ENCODE measurements at regions not wholly inside any gene's neighbourhood (a gene's known extent, or its start where the extent isn't known, plus 50 kb on each side); places are given as distances from the start of the nearest gene placed in this dataset.

- H3K27ac ChIP-seq, result no peak overlapping the region
- TF ChIP-seq CTCF (IDR thresholded peaks at IDR 0.05) (no peak), ZFX (IDR thresholded peaks at IDR 0.05; ENCODE audit: borderline replicate concordance) (no peak)
Measured at GRCh38 chr5:30117135-30117534, 1076.4 kb upstream of the CDH6 start.

- no peak for TF ChIP-seq ZFX (IDR thresholded peaks at IDR 0.05; ENCODE audit: borderline replicate concordance)
- TF ChIP-seq CTCF (IDR thresholded peaks at IDR 0.05), result no peak
- H3K27ac ChIP-seq, result no peak overlapping the region
Measured at GRCh38 chr5:30113542-30113941, 1079.9 kb upstream of the CDH6 start.

- TF ChIP-seq CTCF (IDR thresholded peaks at IDR 0.05) (no peak), ZFX (IDR thresholded peaks at IDR 0.05; ENCODE audit: borderline replicate concordance) (no peak)
- H3K27ac ChIP-seq, result no peak overlapping the region
Measured at GRCh38 chr5:30112867-30113266, 1080.6 kb upstream of the CDH6 start.

- TF ChIP-seq CTCF (IDR thresholded peaks at IDR 0.05) (no peak), ZFX (IDR thresholded peaks at IDR 0.05; ENCODE audit: borderline replicate concordance) (no peak)
Measured at GRCh38 chr5:30108051-30108450, 1085.4 kb upstream of the CDH6 start.

GRCh38 chr5:30106596-30106995 is 1086.9 kb upstream of the CDH6 start:
- TF ChIP-seq ZFX (IDR thresholded peaks at IDR 0.05; ENCODE audit: borderline replicate concordance) (no peak), CTCF (IDR thresholded peaks at IDR 0.05) (no peak)
- no peak overlapping the region for H3K27ac ChIP-seq

More at GRCh38 chr5:30108051-30108450, 1085.4 kb upstream of the CDH6 start:
- no peak overlapping the region for H3K27ac ChIP-seq

GRCh38 chr5:30104872-30105596 is 1088.5 kb upstream of the CDH6 start:
- no peak overlapping the region for H3K27ac ChIP-seq
- no peak for TF ChIP-seq CTCF (IDR thresholded peaks at IDR 0.05)
- TF ChIP-seq ZFX (IDR thresholded peaks at IDR 0.05; ENCODE audit: borderline replicate concordance), result no peak

GRCh38 chr5:30103452-30104202 is 1089.9 kb upstream of the CDH6 start:
- no peak for TF ChIP-seq ZFX (IDR thresholded peaks at IDR 0.05; ENCODE audit: borderline replicate concordance)
- no peak for TF ChIP-seq CTCF (IDR thresholded peaks at IDR 0.05)
- no peak overlapping the region for H3K27ac ChIP-seq
